Neutrophil (primary cell): ENCODE measurements at regions not wholly inside any gene's neighbourhood (a gene's known extent, or its start where the extent isn't known, plus 50 kb on each side); places are given as distances from the start of the nearest gene placed in this dataset.

Source experiments
- H3K27ac ChIP-seq: fragments of 200-600 bp; sonication (generic); 2 replicates; pipeline ENCODE4 v1.5.1; 2016; ENCODE audit warnings: mild to moderate bottlenecking, moderate library complexity
- H3K27me3 ChIP-seq: fragments of 200-600 bp; sonication (generic); 2 replicates; pipeline ENCODE4 v1.6.0; 2016; ENCODE audit warnings: mild to moderate bottlenecking
- H3K36me3 ChIP-seq: fragments of 200-600 bp; sonication (generic); 2 replicates; pipeline ENCODE4 v1.5.1; 2017
- H3K4me1 ChIP-seq, 2 experiments: fragments of 200-600 bp in 1 of 2; sonication (generic) in 1 of 2; 1 replicate in 1 of 2; 2 replicates in 1 of 2; pipeline versions ENCODE4 v1.5.1 to v1.6.1; 2013 to 2016; ENCODE audit warnings: low read depth in 1 of 2, low read length in 1 of 2, mild to moderate bottlenecking in 1 of 2, moderate library complexity in 1 of 2; ENCODE audit not compliant: control insufficient read depth in 1 of 2, insufficient read depth in 1 of 2
- H3K4me3 ChIP-seq, 2 experiments: fragments of 200-600 bp in 1 of 2; sonication (generic) in 1 of 2; 1 replicate in 1 of 2; 2 replicates in 1 of 2; pipeline ENCODE4 v1.5.1; 2013 to 2016; ENCODE audit warnings: low read depth in 1 of 2, low read length in 1 of 2, mild to moderate bottlenecking in 1 of 2, moderate library complexity in 1 of 2
- H3K9me3 ChIP-seq: fragments of 200-600 bp; sonication (generic); 2 replicates; pipeline ENCODE4 v1.5.1; 2016
- TF ChIP-seq, protein P1 (sequence below): fragments of 200-600 bp; sonication (generic); IDR thresholded peaks from 2 replicates; pipeline ENCODE4 v1.5.1; 2016; ENCODE audit warnings: antibody characterized with exemption

DNA sequence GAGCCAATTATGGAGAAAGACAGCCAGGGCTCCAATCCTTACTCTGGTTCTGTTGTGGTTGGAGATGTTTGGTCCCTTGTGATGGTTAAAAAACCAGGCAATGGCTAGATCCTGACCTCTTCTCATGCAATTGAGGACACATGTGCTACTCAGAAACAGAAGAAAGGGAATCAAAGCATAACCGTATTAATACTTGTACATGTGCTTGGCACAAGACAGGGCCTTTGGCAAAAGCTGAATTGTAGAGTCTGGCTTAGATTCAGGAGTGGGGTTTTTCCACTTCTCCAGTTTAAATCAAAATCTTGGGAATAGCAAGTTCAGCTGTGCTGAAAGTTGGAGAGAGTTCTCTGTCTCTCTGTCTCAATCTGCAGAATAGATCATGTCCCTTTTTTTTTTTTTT is 80.1 kb upstream of the E2F8 start:
- no peak overlapping the region for H3K27ac ChIP-seq
- H3K9me3 ChIP-seq: no peaks in the 10 kb centered on the region
- no peaks in the 10 kb centered on the region for H3K36me3 ChIP-seq
- no peaks in the 10 kb centered on the region for H3K4me1 ChIP-seq
- H3K27me3 ChIP-seq: peaks cover 60% of the 10 kb centered on the region
- no peak overlapping the region for H3K4me3 ChIP-seq
- TF ChIP-seq, protein P1, sequence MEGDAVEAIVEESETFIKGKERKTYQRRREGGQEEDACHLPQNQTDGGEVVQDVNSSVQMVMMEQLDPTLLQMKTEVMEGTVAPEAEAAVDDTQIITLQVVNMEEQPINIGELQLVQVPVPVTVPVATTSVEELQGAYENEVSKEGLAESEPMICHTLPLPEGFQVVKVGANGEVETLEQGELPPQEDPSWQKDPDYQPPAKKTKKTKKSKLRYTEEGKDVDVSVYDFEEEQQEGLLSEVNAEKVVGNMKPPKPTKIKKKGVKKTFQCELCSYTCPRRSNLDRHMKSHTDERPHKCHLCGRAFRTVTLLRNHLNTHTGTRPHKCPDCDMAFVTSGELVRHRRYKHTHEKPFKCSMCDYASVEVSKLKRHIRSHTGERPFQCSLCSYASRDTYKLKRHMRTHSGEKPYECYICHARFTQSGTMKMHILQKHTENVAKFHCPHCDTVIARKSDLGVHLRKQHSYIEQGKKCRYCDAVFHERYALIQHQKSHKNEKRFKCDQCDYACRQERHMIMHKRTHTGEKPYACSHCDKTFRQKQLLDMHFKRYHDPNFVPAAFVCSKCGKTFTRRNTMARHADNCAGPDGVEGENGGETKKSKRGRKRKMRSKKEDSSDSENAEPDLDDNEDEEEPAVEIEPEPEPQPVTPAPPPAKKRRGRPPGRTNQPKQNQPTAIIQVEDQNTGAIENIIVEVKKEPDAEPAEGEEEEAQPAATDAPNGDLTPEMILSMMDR: no peak

DNA sequence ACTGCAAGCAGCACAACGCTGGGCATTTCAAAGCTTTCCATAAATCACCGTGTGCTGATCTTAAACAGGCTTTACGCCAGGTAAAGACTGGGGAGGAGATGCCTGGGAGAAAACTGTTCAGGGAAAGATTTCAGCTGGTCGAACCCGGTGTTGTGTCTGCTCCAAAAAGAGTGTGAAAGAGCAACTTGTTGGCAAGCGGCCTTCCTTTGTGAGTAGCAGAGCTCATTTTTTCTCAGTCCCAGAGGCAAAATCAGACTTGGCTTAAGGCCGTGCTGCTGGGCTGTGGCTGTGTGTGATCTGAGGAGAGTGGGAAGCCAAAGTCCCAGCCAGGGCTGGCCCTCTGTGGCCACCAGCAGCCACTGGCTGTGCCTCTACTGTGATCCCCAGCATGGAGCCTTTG is 75.7 kb upstream of the E2F8 start:
- no peak overlapping the region for H3K27ac ChIP-seq
- H3K27me3 ChIP-seq: peaks cover 24% of the 10 kb centered on the region
- H3K4me3 ChIP-seq: no peak overlapping the region
- H3K4me1 ChIP-seq: peaks cover 1 to 3% of the 10 kb centered on the region in 2 experiments
- H3K9me3 ChIP-seq: no peaks in the 10 kb centered on the region
- TF ChIP-seq, protein P1: no peak
- H3K36me3 ChIP-seq: no peaks in the 10 kb centered on the region

DNA sequence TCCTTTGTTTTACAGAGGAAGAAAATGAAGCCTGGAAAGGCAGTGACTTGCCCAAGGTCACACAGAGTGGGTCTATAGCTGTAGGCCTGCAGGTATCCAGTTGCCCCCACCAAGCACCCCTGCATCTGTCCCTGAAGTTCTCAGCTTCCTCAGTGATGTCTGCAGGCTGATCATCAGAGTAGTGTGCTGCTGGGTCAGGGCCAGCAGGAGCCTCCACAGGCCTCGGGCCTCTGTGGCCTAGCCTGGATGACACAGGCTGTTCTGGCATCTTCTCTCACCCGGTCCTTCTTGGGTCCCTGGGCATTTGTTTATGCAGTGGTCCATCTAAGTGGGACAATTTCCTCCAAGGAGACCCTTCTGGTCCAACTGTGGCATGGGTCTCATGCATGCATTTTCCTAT is 74.8 kb upstream of the E2F8 start:
- no peak overlapping the region for H3K4me3 ChIP-seq
- H3K27me3 ChIP-seq: peaks cover 14% of the 10 kb centered on the region
- H3K27ac ChIP-seq: no peak overlapping the region
- H3K4me1 ChIP-seq: peaks cover 10 to 12% of the 10 kb centered on the region in 2 experiments
- TF ChIP-seq, protein P1: no peak
- no peaks in the 10 kb centered on the region for H3K9me3 ChIP-seq
- no peaks in the 10 kb centered on the region for H3K36me3 ChIP-seq

DNA sequence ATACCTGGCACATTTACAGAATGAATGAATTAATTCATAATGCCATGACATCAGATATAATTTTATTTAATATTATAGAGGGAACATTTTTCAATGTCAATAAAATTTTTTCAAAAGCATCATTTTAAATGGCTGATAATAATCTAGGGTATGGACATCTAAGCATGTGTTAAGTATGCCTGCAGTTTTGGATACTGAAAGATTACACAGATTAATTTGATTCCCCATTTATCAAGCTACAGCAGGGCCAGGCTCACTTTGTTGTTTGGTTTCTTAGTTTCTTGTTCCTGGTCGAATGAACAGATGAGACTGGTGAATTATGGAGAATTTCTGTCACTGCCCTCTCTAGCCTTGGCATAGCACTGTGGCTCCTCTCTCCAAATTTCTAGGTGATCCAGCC is 72.4 kb upstream of the E2F8 start:
- no peaks in the 10 kb centered on the region for H3K27me3 ChIP-seq
- H3K4me1 ChIP-seq: peaks cover 10 to 13% of the 10 kb centered on the region in 2 experiments
- H3K4me3 ChIP-seq: no peak overlapping the region
- no peak overlapping the region for H3K27ac ChIP-seq
- no peaks in the 10 kb centered on the region for H3K36me3 ChIP-seq
- TF ChIP-seq, protein P1: no peak
- H3K9me3 ChIP-seq: no peaks in the 10 kb centered on the region

DNA sequence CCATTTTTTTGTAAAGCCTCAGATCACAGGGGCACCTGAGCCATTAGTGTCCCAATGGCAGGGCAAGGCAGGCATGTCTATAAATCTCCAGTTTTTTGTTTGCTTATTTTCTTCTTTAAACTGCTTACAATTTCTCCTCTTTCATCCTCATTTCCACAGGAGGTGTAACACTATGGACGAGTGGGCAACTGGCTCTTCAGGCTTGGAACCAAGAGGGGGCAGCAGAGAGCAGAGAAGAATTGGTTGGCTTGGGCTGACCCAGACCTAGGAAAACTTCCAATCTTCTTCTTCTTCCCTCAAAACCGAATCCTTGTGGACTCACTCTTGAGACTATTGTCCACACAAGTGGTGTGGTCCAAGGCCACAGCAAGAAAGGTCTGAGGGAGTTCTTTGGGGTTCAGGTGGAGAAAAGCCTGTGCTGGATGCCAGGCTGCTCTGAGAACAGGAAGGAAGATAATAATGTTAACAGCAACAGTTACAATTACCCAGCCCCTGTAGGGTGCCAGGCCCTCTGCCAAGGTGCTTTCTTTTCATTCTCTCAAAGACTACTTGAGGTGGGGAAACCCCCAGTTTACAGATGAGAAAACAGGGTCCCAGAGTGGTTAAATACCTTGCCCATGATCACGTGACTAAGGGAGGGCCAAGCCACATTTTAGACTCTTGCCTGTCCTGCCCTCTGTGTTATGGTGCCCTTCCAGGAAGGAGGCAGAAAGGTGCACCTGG is 70.7 kb upstream of the E2F8 start:
- H3K27ac ChIP-seq: no peak overlapping the region
- H3K9me3 ChIP-seq: no peaks in the 10 kb centered on the region
- no peak overlapping the region for H3K4me3 ChIP-seq
- TF ChIP-seq, protein P1: peak; percentile 30
- H3K4me1 ChIP-seq: peaks cover 10 to 13% of the 10 kb centered on the region in 2 experiments
- no peaks in the 10 kb centered on the region for H3K36me3 ChIP-seq
- no peaks in the 10 kb centered on the region for H3K27me3 ChIP-seq
